SU-DHL-6 (cell line): ENCODE measurements at regions not wholly inside any gene's neighbourhood (a gene's known extent, or its start where the extent isn't known, plus 50 kb on each side); places are given as distances from the start of the nearest gene placed in this dataset.

Experiments used
- H2AFZ ChIP-seq: fragments of 200-600 bp; sonication (generic); 2 replicates; pipeline ENCODE4 v1.6.1; 2014; ENCODE audit warnings: low read depth, mild to moderate bottlenecking, moderate library complexity, mixed read lengths, antibody characterized with exemption, low read length; ENCODE audit not compliant: severe bottlenecking
- H3F3A ChIP-seq: fragments of 200-600 bp; shearing (Covaris generic); 2 replicates; pipeline ENCODE4 v1.6.0; 2016; ENCODE audit warnings: antibody characterized with exemption, mild to moderate bottlenecking; ENCODE audit not compliant: insufficient read depth
- H3K27ac ChIP-seq: fragments of 200-600 bp; sonication (generic); 2 replicates; pipeline ENCODE4 v1.5.1; 2016; ENCODE audit warnings: low read depth, mild to moderate bottlenecking, low read length, moderate library complexity, mixed read lengths
- H3K27me3 ChIP-seq: fragments of 200-600 bp; sonication (generic), shearing (Covaris generic); 2 replicates; pipeline ENCODE4 v1.6.0; 2014; ENCODE audit warnings: mild to moderate bottlenecking, low read length
- H3K36me3 ChIP-seq: fragments of 200-600 bp; sonication (generic); 2 replicates; pipeline ENCODE4 v1.6.1; 2014; ENCODE audit warnings: mild to moderate bottlenecking, low read length, mixed read lengths
- H3K4me2 ChIP-seq: fragments of 300-600, 200-600 bp; shearing (Covaris generic), sonication (generic); 2 replicates; pipeline ENCODE4 v1.6.0; 2014; ENCODE audit warnings: low read length, low read depth, mild to moderate bottlenecking; ENCODE audit not compliant: poor library complexity, severe bottlenecking
- H3K4me3 ChIP-seq: fragments of 200-600 bp; sonication (generic); 2 replicates; pipeline ENCODE4 v1.5.1; 2014; ENCODE audit warnings: antibody characterized with exemption, low read length, mild to moderate bottlenecking, mixed read lengths; ENCODE audit not compliant: insufficient read depth, poor library complexity, severe bottlenecking
- H3K79me2 ChIP-seq: fragments of 200-600 bp; sonication (generic); 2 replicates; pipeline ENCODE4 v1.6.1; 2014; ENCODE audit warnings: mild to moderate bottlenecking, low read length, moderate library complexity; ENCODE audit not compliant: insufficient read depth
- H3K9ac ChIP-seq: fragments of 200-600 bp; sonication (generic); 2 replicates; pipeline ENCODE4 v1.7.0; 2014; ENCODE audit warnings: mild to moderate bottlenecking, low read length
- H3K9me2 ChIP-seq: fragments of 200-600 bp; sonication (generic); replicated peaks from 2 replicates; pipeline ENCODE4 v1.6.1; 2014; ENCODE audit warnings: low read length; ENCODE audit not compliant: insufficient read depth
- H3K9me3 ChIP-seq: fragments of 200-600 bp; sonication (generic); 2 replicates; pipeline ENCODE4 v1.6.1; 2014; ENCODE audit warnings: low read length, mixed read lengths; ENCODE audit not compliant: insufficient read depth
- H4K20me1 ChIP-seq: fragments of 200-600 bp; sonication (generic); 2 replicates; pipeline ENCODE4 v1.6.1; 2014; ENCODE audit warnings: low read depth, mild to moderate bottlenecking, antibody characterized with exemption, low read length, moderate library complexity, mixed read lengths
- EZH2phosphoT487 ChIP-seq: fragments of 200-600 bp; sonication (generic), shearing (Covaris generic); conservative IDR thresholded peaks from 2 replicates; pipeline ENCODE4 v1.6.1; 2018; ENCODE audit warnings: mild to moderate bottlenecking, antibody characterized with exemption, low read length, moderate library complexity, mixed read lengths
- TF ChIP-seq, protein P1 (sequence below): fragments of 200-600 bp; sonication (generic); IDR thresholded peaks from one replicate; pipeline ENCODE4 v1.5.1; 2017; ENCODE audit warnings: antibody characterized with exemption, mild to moderate bottlenecking, low read length, moderate library complexity; ENCODE audit not compliant: insufficient read depth, poor library complexity, severe bottlenecking

DNA sequence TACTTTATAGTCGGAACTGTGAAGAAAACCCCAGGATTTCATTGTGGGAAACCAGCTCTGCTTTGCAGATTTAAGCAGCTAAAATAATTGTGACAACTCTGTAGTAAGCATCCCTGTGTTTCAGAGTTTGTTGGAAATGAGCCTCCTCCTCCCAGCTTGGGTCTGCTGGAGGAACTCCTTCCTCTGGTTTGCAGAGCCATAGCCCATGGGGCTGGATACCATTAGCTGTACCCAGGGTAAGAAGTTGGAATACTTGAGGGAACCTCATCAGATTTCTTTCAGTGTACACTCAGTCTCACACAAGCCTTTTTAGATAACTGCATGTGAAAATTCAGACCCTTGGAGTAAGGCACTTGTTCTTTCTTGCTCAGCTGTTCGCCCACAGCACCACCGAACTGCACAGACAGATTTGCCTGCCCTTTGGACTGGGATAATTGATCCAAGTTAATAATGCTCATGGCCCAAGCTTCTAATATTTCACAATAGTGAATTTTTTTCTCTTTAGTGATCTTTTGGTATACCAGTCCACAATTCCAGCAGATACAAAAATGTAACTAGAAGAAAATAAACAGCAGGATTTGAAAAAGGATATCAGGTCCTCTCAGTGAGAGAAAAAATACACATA is 467.4 kb upstream of the FZD8 start:
- Histone ChIP-seq H4K20me1 (no peaks in the 10 kb centered on the region), H3K9me2 (no peaks in the 10 kb centered on the region), H3K36me3 (no peaks in the 10 kb centered on the region), H3K27me3 (no peaks in the 10 kb centered on the region), H3K9ac (no peak overlapping the region), H3K4me3 (no peak overlapping the region), H3K9me3 (no peaks in the 10 kb centered on the region), H3K27ac (no peak overlapping the region), H3K79me2 (no peaks in the 10 kb centered on the region), H2AFZ (no peak overlapping the region), H3F3A (no peaks in the 10 kb centered on the region), H3K4me2 (no peak overlapping the region)
- TF ChIP-seq, protein P1, sequence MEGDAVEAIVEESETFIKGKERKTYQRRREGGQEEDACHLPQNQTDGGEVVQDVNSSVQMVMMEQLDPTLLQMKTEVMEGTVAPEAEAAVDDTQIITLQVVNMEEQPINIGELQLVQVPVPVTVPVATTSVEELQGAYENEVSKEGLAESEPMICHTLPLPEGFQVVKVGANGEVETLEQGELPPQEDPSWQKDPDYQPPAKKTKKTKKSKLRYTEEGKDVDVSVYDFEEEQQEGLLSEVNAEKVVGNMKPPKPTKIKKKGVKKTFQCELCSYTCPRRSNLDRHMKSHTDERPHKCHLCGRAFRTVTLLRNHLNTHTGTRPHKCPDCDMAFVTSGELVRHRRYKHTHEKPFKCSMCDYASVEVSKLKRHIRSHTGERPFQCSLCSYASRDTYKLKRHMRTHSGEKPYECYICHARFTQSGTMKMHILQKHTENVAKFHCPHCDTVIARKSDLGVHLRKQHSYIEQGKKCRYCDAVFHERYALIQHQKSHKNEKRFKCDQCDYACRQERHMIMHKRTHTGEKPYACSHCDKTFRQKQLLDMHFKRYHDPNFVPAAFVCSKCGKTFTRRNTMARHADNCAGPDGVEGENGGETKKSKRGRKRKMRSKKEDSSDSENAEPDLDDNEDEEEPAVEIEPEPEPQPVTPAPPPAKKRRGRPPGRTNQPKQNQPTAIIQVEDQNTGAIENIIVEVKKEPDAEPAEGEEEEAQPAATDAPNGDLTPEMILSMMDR: no peak
- TF ChIP-seq EZH2phosphoT487: no peak

DNA sequence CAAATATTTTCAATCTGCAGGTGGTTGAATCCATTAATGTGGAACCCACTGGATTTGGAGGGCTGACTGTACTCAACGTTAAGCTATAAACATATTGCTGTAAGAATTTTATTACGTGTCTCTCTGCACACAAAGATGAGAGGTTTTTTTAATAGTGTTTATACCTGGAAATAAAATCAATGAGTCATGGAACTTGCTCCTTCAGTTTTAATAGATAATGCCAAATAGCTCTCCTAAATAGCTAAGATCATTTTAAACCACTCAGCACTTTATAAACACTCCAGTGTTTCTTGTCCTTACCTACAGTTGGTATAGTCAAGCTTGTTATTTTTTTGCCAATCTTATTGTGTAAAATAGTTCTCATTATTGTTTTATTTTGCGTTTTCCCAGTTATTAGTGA is 455.6 kb upstream of the FZD8 start:
- H3K9me3 ChIP-seq: no peaks in the 10 kb centered on the region
- no peak overlapping the region for H3K27ac ChIP-seq
- no peak overlapping the region for H2AFZ ChIP-seq
- no peak overlapping the region for H3K4me2 ChIP-seq
- H3K4me3 ChIP-seq: no peak overlapping the region
- TF ChIP-seq, protein P1: no peak
- TF ChIP-seq EZH2phosphoT487: no peak
- no peaks in the 10 kb centered on the region for H3K9me2 ChIP-seq
- no peaks in the 10 kb centered on the region for H3K79me2 ChIP-seq
- no peaks in the 10 kb centered on the region for H3K27me3 ChIP-seq
- no peaks in the 10 kb centered on the region for H4K20me1 ChIP-seq
- H3K36me3 ChIP-seq: no peaks in the 10 kb centered on the region
- no peak overlapping the region for H3K9ac ChIP-seq
- no peaks in the 10 kb centered on the region for H3F3A ChIP-seq

DNA sequence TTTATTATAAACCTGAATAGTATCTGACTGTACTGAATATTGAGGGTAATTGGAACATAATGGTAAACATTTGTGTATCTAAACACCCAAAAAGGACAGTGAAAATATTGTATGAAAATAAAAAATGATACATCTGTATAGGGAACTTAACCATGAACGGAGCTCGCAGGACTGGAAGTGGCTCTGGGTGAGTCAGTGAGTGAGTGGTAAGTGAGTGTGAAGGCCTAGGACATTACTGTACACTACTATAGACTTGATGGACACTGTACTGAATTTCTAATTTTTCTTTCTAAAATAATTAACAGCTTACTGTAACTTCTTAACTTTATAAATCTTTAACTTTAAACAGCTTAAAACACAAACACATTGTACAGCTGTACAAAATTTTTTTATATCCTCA is 454.5 kb upstream of the FZD8 start:
- Histone ChIP-seq H3K27me3 (no peaks in the 10 kb centered on the region), H3K4me3 (no peak overlapping the region), H3K9me2 (no peaks in the 10 kb centered on the region), H3K9me3 (no peaks in the 10 kb centered on the region), H2AFZ (no peak overlapping the region), H4K20me1 (no peaks in the 10 kb centered on the region), H3K4me2 (no peak overlapping the region), H3K36me3 (no peaks in the 10 kb centered on the region), H3F3A (no peaks in the 10 kb centered on the region), H3K9ac (no peak overlapping the region), H3K27ac (no peak overlapping the region), H3K79me2 (no peaks in the 10 kb centered on the region)
- TF ChIP-seq, protein P1: no peak
- TF ChIP-seq EZH2phosphoT487: no peak
